Astrocyte (in vitro differentiated cells and primary cell): ENCODE measurements at regions not wholly inside any gene's neighbourhood (a gene's known extent, or its start where the extent isn't known, plus 50 kb on each side); places are given as distances from the start of the nearest gene placed in this dataset.

Experiments used
- EZH2 ChIP-seq: IDR thresholded peaks from 2 replicates; pipeline ENCODE4 v1.6.1; 2012; ENCODE audit warnings: mild to moderate bottlenecking, low read length, inconsistent platforms; ENCODE audit not compliant: insufficient read depth
- TF ChIP-seq, protein P1 (sequence below): IDR thresholded peaks from 2 replicates; pipeline ENCODE4 v1.5.1; 2011; ENCODE audit warnings: low read depth, mild to moderate bottlenecking, inconsistent platforms, low read length, moderate library complexity; ENCODE audit not compliant: insufficient read depth

DNA sequence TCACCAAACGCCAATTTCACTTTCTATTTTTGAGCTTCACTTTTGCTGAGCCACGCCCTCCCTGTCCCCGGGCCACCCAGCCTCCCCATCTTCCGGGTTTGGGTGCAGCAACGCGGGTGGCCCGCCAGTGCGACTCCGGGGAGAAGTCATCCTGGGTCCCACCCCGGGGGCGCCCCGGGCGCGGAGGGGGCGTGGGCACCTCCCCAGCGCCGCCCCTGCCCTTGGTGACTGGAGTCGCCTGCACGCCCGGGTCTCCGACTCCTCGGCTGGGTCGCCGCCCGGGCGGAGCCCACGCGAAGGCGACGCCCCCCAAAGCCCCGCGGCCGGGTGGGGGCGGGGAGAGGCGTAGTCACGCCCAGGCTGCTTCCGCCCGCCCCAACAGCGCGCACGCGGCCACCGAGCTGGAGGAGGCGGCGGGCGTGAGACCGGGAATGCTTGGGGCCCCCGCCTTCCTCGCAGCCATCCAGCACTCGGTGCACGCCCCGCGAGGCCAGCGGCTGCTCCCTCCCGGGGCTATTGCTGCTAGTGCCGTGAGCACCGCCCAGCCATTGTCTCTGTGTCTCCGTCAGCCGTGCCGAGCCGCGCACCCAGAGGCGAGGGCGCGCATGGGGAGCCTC lies 362.1 kb upstream of the AMELY start:
- TF ChIP-seq, protein P1, sequence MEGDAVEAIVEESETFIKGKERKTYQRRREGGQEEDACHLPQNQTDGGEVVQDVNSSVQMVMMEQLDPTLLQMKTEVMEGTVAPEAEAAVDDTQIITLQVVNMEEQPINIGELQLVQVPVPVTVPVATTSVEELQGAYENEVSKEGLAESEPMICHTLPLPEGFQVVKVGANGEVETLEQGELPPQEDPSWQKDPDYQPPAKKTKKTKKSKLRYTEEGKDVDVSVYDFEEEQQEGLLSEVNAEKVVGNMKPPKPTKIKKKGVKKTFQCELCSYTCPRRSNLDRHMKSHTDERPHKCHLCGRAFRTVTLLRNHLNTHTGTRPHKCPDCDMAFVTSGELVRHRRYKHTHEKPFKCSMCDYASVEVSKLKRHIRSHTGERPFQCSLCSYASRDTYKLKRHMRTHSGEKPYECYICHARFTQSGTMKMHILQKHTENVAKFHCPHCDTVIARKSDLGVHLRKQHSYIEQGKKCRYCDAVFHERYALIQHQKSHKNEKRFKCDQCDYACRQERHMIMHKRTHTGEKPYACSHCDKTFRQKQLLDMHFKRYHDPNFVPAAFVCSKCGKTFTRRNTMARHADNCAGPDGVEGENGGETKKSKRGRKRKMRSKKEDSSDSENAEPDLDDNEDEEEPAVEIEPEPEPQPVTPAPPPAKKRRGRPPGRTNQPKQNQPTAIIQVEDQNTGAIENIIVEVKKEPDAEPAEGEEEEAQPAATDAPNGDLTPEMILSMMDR: no peak
- TF ChIP-seq EZH2: no peak
